ENCODE measurements at regions not wholly inside any gene's neighbourhood (a gene's known extent, or its start where the extent isn't known, plus 50 kb on each side); places are given as distances from the start of the nearest gene placed in this dataset.

GRCh38 chr17:11026903-11027302 is 189.0 kb upstream of the PIRT start:
- Mint-ChIP-seq H3K36me3 (ENCODE audit: low read depth, unreplicated experiment) (no peaks in the 10 kb centered on the region), H3K27ac (ENCODE audit: unreplicated experiment) (no peak overlapping the region), H3K4me3 (ENCODE audit: unreplicated experiment) (no peak overlapping the region), H3K27me3 (ENCODE audit: low read depth, unreplicated experiment) (no peaks in the 10 kb centered on the region), H3K9me3 (ENCODE audit: unreplicated experiment) (peaks cover 10% of the 10 kb centered on the region), H3K4me1 (ENCODE audit: low read depth, unreplicated experiment) (no peaks in the 10 kb centered on the region)
- H3K27me3 ChIP-seq (ENCODE audit: insufficient read depth, low read length) = no peaks in the 10 kb centered on the region
- H2AFZ ChIP-seq (ENCODE audit: low read depth, low read length) = no peak overlapping the region
- H3K27ac ChIP-seq (ENCODE audit: low read depth, low read length) = no peak overlapping the region
- H3K36me3 ChIP-seq (ENCODE audit: insufficient read depth, low read length) = no peaks in the 10 kb centered on the region
- H3K9me3 ChIP-seq (ENCODE audit: insufficient read depth, low read depth, low read length) = no peaks in the 10 kb centered on the region
- DNase-seq (ENCODE audit: low read depth) (no peak), FAIRE-seq (no peak)
- no peak overlapping the region for H3K9ac ChIP-seq (ENCODE audit: low read length)
- H3K4me1 ChIP-seq (ENCODE audit: insufficient read depth, low read length) = no peaks in the 10 kb centered on the region
- H3K4me3 ChIP-seq (ENCODE audit: insufficient read depth, low read depth, low read length) = no peak overlapping the region
- no peak for TF ChIP-seq EZH2 (IDR thresholded peaks at IDR 0.05; ENCODE audit: insufficient read depth, low read length)
- no peak for TF ChIP-seq CTCF (IDR thresholded peaks at IDR 0.05; ENCODE audit: insufficient read depth, low read depth, low read length)
- H4K20me1 ChIP-seq (ENCODE audit: insufficient read depth, low read length) = no peaks in the 10 kb centered on the region
- H3K4me2 ChIP-seq (ENCODE audit: low read length) = no peak overlapping the region
- no peaks in the 10 kb centered on the region for H3K79me2 ChIP-seq (ENCODE audit: insufficient read depth, low read length)

- Mint-ChIP-seq H3K27ac (ENCODE audit: unreplicated experiment) (no peak overlapping the region), H3K4me1 (ENCODE audit: low read depth, unreplicated experiment) (no peaks in the 10 kb centered on the region), H3K9me3 (ENCODE audit: unreplicated experiment) (peaks cover 3% of the 10 kb centered on the region), H3K4me3 (ENCODE audit: unreplicated experiment) (no peak overlapping the region), H3K27me3 (ENCODE audit: low read depth, unreplicated experiment) (no peaks in the 10 kb centered on the region), H3K36me3 (ENCODE audit: low read depth, unreplicated experiment) (no peaks in the 10 kb centered on the region)
- no peaks in the 10 kb centered on the region for H3K79me2 ChIP-seq (ENCODE audit: insufficient read depth, low read length)
- no peaks in the 10 kb centered on the region for H3K27me3 ChIP-seq (ENCODE audit: insufficient read depth, low read length)
- H2AFZ ChIP-seq (ENCODE audit: low read depth, low read length) = no peak overlapping the region
- no peak for DNase-seq (ENCODE audit: low read depth)
- FAIRE-seq = no peak
- no peak overlapping the region for H3K27ac ChIP-seq (ENCODE audit: low read depth, low read length)
- TF ChIP-seq CTCF (IDR thresholded peaks at IDR 0.05; ENCODE audit: insufficient read depth, low read depth, low read length) (no peak), EZH2 (IDR thresholded peaks at IDR 0.05; ENCODE audit: insufficient read depth, low read length) (no peak)
- H3K9ac ChIP-seq (ENCODE audit: low read length) = no peak overlapping the region
- H3K9me3 ChIP-seq (ENCODE audit: insufficient read depth, low read depth, low read length) = no peaks in the 10 kb centered on the region
- no peak overlapping the region for H3K4me3 ChIP-seq (ENCODE audit: insufficient read depth, low read depth, low read length)
- no peaks in the 10 kb centered on the region for H4K20me1 ChIP-seq (ENCODE audit: insufficient read depth, low read length)
- no peaks in the 10 kb centered on the region for H3K36me3 ChIP-seq (ENCODE audit: insufficient read depth, low read length)
- no peaks in the 10 kb centered on the region for H3K4me1 ChIP-seq (ENCODE audit: insufficient read depth, low read length)
- no peak overlapping the region for H3K4me2 ChIP-seq (ENCODE audit: low read length)
Observed at GRCh38 chr17:11023639-11024479, 186.0 kb upstream of the PIRT start.

GRCh38 chr17:11006530-11006929 is 168.6 kb upstream of the PIRT start:
- Mint-ChIP-seq H3K9me3 (ENCODE audit: unreplicated experiment) (peaks cover 20% of the 10 kb centered on the region), H3K4me3 (ENCODE audit: unreplicated experiment) (no peak overlapping the region), H3K36me3 (ENCODE audit: low read depth, unreplicated experiment) (no peaks in the 10 kb centered on the region), H3K27ac (ENCODE audit: unreplicated experiment) (no peak overlapping the region), H3K27me3 (ENCODE audit: low read depth, unreplicated experiment) (no peaks in the 10 kb centered on the region), H3K4me1 (ENCODE audit: low read depth, unreplicated experiment) (no peaks in the 10 kb centered on the region)
- no peaks in the 10 kb centered on the region for H3K79me2 ChIP-seq (ENCODE audit: insufficient read depth, low read length)
- no peak for DNase-seq (ENCODE audit: low read depth)
- H3K27me3 ChIP-seq (ENCODE audit: insufficient read depth, low read length) = no peaks in the 10 kb centered on the region
- no peak overlapping the region for H3K4me3 ChIP-seq (ENCODE audit: insufficient read depth, low read depth, low read length)
- H3K9ac ChIP-seq (ENCODE audit: low read length) = no peak overlapping the region
- TF ChIP-seq EZH2 (IDR thresholded peaks at IDR 0.05; ENCODE audit: insufficient read depth, low read length) = no peak
- no peak for TF ChIP-seq CTCF (IDR thresholded peaks at IDR 0.05; ENCODE audit: insufficient read depth, low read depth, low read length)
- no peaks in the 10 kb centered on the region for H3K36me3 ChIP-seq (ENCODE audit: insufficient read depth, low read length)
- H3K4me2 ChIP-seq (ENCODE audit: low read length) = no peak overlapping the region
- no peaks in the 10 kb centered on the region for H3K4me1 ChIP-seq (ENCODE audit: insufficient read depth, low read length)
- FAIRE-seq = no peak
- H3K9me3 ChIP-seq (ENCODE audit: insufficient read depth, low read depth, low read length) = peaks cover 6% of the 10 kb centered on the region
- H4K20me1 ChIP-seq (ENCODE audit: insufficient read depth, low read length) = no peaks in the 10 kb centered on the region
- no peak overlapping the region for H2AFZ ChIP-seq (ENCODE audit: low read depth, low read length)
- H3K27ac ChIP-seq (ENCODE audit: low read depth, low read length) = no peak overlapping the region
